C4-2B (cell line): ENCODE measurements at regions not wholly inside any gene's neighbourhood (a gene's known extent, or its start where the extent isn't known, plus 50 kb on each side); places are given as distances from the start of the nearest gene placed in this dataset.

ENCODE experiments used
- ZFX ChIP-seq: fragments of 450-650 bp; IDR thresholded peaks from 2 replicates; pipeline ENCODE4 v1.6.1; 2017
- TF ChIP-seq, protein P1 (sequence below): fragments of 450-650 bp; conservative IDR thresholded peaks from 2 replicates; pipeline ENCODE4 v1.5.1; 2017; ENCODE audit warnings: mild to moderate bottlenecking

DNA sequence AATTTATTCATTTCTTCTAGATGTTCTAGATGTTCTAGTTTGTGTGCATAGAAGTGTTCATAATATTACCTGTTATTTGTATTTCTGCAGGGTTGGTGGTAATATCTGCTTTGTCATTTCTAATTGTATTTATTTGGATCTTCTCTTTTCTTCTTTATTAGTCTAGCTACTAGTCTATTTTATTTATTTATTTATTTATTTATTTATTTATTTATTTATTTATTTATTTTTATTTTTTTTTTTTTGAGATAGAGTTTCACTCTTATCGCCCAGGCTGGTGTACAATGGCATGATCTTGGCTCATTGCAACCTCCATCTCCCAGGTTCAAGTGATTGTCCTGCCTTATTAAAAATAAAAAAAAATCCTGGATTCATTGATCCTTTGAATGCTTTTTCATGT is 114.8 kb upstream of the THSD7A start:
- TF ChIP-seq, protein P1, sequence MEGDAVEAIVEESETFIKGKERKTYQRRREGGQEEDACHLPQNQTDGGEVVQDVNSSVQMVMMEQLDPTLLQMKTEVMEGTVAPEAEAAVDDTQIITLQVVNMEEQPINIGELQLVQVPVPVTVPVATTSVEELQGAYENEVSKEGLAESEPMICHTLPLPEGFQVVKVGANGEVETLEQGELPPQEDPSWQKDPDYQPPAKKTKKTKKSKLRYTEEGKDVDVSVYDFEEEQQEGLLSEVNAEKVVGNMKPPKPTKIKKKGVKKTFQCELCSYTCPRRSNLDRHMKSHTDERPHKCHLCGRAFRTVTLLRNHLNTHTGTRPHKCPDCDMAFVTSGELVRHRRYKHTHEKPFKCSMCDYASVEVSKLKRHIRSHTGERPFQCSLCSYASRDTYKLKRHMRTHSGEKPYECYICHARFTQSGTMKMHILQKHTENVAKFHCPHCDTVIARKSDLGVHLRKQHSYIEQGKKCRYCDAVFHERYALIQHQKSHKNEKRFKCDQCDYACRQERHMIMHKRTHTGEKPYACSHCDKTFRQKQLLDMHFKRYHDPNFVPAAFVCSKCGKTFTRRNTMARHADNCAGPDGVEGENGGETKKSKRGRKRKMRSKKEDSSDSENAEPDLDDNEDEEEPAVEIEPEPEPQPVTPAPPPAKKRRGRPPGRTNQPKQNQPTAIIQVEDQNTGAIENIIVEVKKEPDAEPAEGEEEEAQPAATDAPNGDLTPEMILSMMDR: no peak
- TF ChIP-seq ZFX: no peak
